ENCODE measurements at regions not wholly inside any gene's neighbourhood (a gene's known extent, or its start where the extent isn't known, plus 50 kb on each side); places are given as distances from the start of the nearest gene placed in this dataset.

DNA sequence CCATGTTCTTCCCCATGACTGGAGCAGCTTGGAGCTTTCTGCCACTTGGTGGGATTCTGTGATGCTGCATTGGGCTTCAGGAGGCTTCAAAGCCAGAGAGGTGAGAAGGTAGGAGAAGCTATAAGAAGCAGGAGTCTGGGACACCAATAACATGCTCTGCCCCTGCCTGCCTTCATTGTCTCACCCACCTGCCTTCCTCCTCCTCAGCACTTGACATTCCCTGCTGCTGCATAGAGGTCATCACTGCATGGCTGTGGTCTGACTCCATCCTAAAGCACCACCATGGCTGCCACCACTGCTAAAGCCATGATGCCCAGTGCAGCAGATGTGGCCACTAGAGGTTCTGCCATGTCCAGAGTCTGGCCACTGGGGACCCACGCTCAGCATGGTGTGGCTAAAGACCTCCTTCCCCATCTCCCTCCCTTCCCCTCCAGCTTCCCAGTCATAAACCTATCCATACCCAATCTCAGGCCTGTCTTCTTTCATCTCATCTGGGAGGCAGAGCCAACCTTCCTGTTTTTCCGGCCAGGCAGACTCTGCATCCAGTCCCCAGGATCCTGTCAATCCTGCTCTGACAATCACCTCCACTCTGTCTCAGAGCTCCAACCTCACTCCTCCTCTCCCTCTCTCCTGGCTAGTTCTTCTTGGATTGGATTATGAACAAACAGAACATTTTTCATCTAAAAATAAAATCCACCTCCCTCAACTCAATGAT, 285.1 kb upstream of the POU3F1 start:
- Mint-ChIP-seq H3K9me3 (ENCODE audit: unreplicated experiment) (peaks cover 11% of the 10 kb centered on the region), H3K4me1 (ENCODE audit: insufficient read depth, unreplicated experiment) (no peaks in the 10 kb centered on the region), H3K27me3 (ENCODE audit: insufficient read depth, unreplicated experiment) (peaks cover 9% of the 10 kb centered on the region), H3K4me3 (ENCODE audit: unreplicated experiment) (no peak overlapping the region), H3K36me3 (ENCODE audit: insufficient read depth, unreplicated experiment) (no peaks in the 10 kb centered on the region), H3K27ac (ENCODE audit: low read depth, unreplicated experiment) (no peak overlapping the region)
- intact Hi-C loops (cut with micrococcal nuclease), result no loop called here
- no TSS peak for BruUV-seq (replicated peaks)
- DNase-seq (ENCODE audit: unreplicated experiment), result no peak
- ChIA-PET POLR2A (no interaction called here), CTCF (interaction anchor here (0.6 to 0.7 kb wide), 2 partner anchors 11 to 428 kb away, joined by 3 read pairs; no protein-coding TSS in a partner anchor)
- TF ChIP-seq, protein P1, sequence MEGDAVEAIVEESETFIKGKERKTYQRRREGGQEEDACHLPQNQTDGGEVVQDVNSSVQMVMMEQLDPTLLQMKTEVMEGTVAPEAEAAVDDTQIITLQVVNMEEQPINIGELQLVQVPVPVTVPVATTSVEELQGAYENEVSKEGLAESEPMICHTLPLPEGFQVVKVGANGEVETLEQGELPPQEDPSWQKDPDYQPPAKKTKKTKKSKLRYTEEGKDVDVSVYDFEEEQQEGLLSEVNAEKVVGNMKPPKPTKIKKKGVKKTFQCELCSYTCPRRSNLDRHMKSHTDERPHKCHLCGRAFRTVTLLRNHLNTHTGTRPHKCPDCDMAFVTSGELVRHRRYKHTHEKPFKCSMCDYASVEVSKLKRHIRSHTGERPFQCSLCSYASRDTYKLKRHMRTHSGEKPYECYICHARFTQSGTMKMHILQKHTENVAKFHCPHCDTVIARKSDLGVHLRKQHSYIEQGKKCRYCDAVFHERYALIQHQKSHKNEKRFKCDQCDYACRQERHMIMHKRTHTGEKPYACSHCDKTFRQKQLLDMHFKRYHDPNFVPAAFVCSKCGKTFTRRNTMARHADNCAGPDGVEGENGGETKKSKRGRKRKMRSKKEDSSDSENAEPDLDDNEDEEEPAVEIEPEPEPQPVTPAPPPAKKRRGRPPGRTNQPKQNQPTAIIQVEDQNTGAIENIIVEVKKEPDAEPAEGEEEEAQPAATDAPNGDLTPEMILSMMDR (IDR thresholded peaks at IDR 0.05; ENCODE audit: unreplicated experiment), result no peak

- POLR2A ChIA-PET, result no interaction called here
- H3K27ac Mint-ChIP-seq (ENCODE audit: low read depth, unreplicated experiment), result no peak overlapping the region
These were observed 284.2 kb upstream of the POU3F1 start for GRCh38 chr1:38330799-38331198.

GRCh38 chr1:38329644-38330043, 283.1 kb upstream of the POU3F1 start:
- ChIA-PET CTCF (interaction anchor here (0.6 kb wide), 1 partner anchor 171 kb away, joined by 3 read pairs; no protein-coding TSS in a partner anchor), POLR2A (no interaction called here)
- no peaks in the 10 kb centered on the region for H3K36me3 Mint-ChIP-seq (ENCODE audit: insufficient read depth, unreplicated experiment)
- no TSS peak for BruUV-seq (replicated peaks)
- TF ChIP-seq, protein P1 (IDR thresholded peaks at IDR 0.05; ENCODE audit: unreplicated experiment), result no peak
- H3K9me3 Mint-ChIP-seq (ENCODE audit: unreplicated experiment), result peaks cover 5% of the 10 kb centered on the region
- no peak overlapping the region for H3K4me3 Mint-ChIP-seq (ENCODE audit: unreplicated experiment)
- H3K27ac Mint-ChIP-seq (ENCODE audit: low read depth, unreplicated experiment), result no peak overlapping the region
- no peaks in the 10 kb centered on the region for H3K4me1 Mint-ChIP-seq (ENCODE audit: insufficient read depth, unreplicated experiment)
- intact Hi-C loops (cut with micrococcal nuclease), result no loop called here
- H3K27me3 Mint-ChIP-seq (ENCODE audit: insufficient read depth, unreplicated experiment), result peaks cover 24% of the 10 kb centered on the region
- DNase-seq (ENCODE audit: unreplicated experiment), result no peak

More at GRCh38 chr1:38330799-38331198, 284.2 kb upstream of the POU3F1 start:
- CTCF ChIA-PET, result interaction anchor here (0.6 to 0.7 kb wide), 3 partner anchors 10 to 16 kb away, joined by 3 to 4 read pairs (median 3); no protein-coding TSS in a partner anchor
- Mint-ChIP-seq H3K4me3 (ENCODE audit: unreplicated experiment) (no peak overlapping the region), H3K9me3 (ENCODE audit: unreplicated experiment) (peaks cover 11% of the 10 kb centered on the region), H3K36me3 (ENCODE audit: insufficient read depth, unreplicated experiment) (no peaks in the 10 kb centered on the region), H3K27me3 (ENCODE audit: insufficient read depth, unreplicated experiment) (peaks cover 13% of the 10 kb centered on the region), H3K4me1 (ENCODE audit: insufficient read depth, unreplicated experiment) (no peaks in the 10 kb centered on the region)
- TF ChIP-seq, protein P1 (IDR thresholded peaks at IDR 0.05; ENCODE audit: unreplicated experiment), result no peak
- intact Hi-C loops (cut with micrococcal nuclease), result no loop called here
- no TSS peak for BruUV-seq (replicated peaks)
- DNase-seq (ENCODE audit: unreplicated experiment), result no peak

DNA sequence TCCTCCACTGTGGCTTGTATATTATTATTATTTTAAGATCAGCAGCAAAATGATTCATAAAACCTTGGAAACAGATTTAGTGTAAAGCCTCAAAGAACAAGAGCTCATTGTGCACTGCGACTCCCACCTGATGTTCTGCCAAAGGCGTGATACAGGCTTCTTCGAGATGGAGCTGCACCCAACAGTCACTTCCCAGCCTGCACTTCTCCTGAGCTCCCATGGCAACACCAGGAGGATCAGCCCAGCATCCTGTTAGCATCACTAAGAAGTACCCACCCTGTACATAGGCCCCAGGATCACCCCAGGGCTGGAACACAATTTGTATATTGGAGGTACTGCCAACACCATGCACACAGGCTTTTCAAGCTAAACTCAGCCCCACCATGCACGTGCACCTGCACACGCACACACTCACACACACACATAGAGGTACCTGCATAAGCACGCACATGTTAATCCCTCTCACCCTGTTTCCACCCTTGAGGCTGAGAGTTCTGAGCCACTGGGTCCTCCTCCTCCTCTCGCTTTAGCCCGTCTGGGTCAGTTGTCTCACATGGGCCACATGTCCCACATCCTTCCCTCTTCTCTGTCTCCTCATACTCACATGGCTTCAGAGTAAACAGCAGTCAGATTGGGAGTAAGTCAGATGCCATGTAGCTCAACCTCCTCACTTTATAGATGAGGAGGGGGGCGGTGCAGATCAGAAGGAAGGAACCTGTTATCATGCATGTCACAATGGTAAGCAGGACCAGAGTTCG, 281.9 kb upstream of the POU3F1 start:
- ChIA-PET CTCF (interaction anchor here (0.6 kb wide), 1 partner anchor 14 kb away, joined by 3 read pairs; no protein-coding TSS in a partner anchor), POLR2A (no interaction called here)
- no peaks in the 10 kb centered on the region for H3K9me3 Mint-ChIP-seq (ENCODE audit: unreplicated experiment)
- TF ChIP-seq, protein P1 (IDR thresholded peaks at IDR 0.05; ENCODE audit: unreplicated experiment), result no peak
- BruUV-seq (replicated peaks), result no TSS peak
- no peak overlapping the region for H3K4me3 Mint-ChIP-seq (ENCODE audit: unreplicated experiment)
- DNase-seq (ENCODE audit: unreplicated experiment), result no peak
- H3K27ac Mint-ChIP-seq (ENCODE audit: low read depth, unreplicated experiment), result no peak overlapping the region
- no peaks in the 10 kb centered on the region for H3K4me1 Mint-ChIP-seq (ENCODE audit: insufficient read depth, unreplicated experiment)
- intact Hi-C loops (cut with micrococcal nuclease), result no loop called here
- no peaks in the 10 kb centered on the region for H3K36me3 Mint-ChIP-seq (ENCODE audit: insufficient read depth, unreplicated experiment)
- peaks cover 35% of the 10 kb centered on the region for H3K27me3 Mint-ChIP-seq (ENCODE audit: insufficient read depth, unreplicated experiment)
